Fibroblast of lung (primary cell): ENCODE measurements at regions not wholly inside any gene's neighbourhood (a gene's known extent, or its start where the extent isn't known, plus 50 kb on each side); places are given as distances from the start of the nearest gene placed in this dataset.

ENCODE experiments used
- EZH2 ChIP-seq: IDR thresholded peaks from 2 replicates; pipeline ENCODE4 v1.5.1; 2012; ENCODE audit warnings: low read length, control low read depth, mild to moderate bottlenecking; ENCODE audit errors: missing control alignments
- TF ChIP-seq, protein P1 (sequence below), 2 donors: IDR thresholded peaks in 1 of 2; conservative IDR thresholded peaks in 1 of 2; 1 replicate in 1 of 2; 2 replicates in 1 of 2; pipeline ENCODE4 v1.5.1; 2011 to 2012; ENCODE audit warnings: low read length in 2 of 2, control low read depth in 1 of 2, inconsistent platforms in 1 of 2, low read depth in 1 of 2, mild to moderate bottlenecking in 1 of 2

DNA sequence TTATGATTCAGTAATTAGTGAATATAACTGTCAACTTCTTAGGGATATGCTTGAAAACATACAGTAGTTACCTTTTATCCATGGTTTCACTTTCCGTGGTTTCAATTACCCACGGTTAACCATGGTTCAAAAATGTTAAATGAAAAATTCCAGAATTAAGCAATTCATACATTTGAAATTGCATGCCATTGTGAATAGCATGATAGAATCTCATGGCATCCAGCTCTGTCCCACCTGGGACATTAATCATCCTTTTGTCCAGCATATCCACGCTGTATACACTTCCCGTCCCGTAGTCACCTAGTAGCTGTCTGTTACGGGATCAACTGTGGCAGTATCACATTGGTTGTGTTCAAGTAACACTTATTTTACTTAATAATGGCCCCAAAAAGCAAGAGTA lies 781.7 kb upstream of the CITED2 start:
- TF ChIP-seq, protein P1, sequence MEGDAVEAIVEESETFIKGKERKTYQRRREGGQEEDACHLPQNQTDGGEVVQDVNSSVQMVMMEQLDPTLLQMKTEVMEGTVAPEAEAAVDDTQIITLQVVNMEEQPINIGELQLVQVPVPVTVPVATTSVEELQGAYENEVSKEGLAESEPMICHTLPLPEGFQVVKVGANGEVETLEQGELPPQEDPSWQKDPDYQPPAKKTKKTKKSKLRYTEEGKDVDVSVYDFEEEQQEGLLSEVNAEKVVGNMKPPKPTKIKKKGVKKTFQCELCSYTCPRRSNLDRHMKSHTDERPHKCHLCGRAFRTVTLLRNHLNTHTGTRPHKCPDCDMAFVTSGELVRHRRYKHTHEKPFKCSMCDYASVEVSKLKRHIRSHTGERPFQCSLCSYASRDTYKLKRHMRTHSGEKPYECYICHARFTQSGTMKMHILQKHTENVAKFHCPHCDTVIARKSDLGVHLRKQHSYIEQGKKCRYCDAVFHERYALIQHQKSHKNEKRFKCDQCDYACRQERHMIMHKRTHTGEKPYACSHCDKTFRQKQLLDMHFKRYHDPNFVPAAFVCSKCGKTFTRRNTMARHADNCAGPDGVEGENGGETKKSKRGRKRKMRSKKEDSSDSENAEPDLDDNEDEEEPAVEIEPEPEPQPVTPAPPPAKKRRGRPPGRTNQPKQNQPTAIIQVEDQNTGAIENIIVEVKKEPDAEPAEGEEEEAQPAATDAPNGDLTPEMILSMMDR (conservative IDR thresholded peaks at IDR 0.05 in 1 of 2, IDR thresholded peaks at IDR 0.05 in 1 of 2; ENCODE audit: low read depth in 1 of 2, low read length in 2 of 2): no peak
- no peak for TF ChIP-seq EZH2
